Mucosa of gallbladder (tissue), 1 donor: ENCODE measurements at regions not wholly inside any gene's neighbourhood (a gene's known extent, or its start where the extent isn't known, plus 50 kb on each side); places are given as distances from the start of the nearest gene placed in this dataset.

Source experiments
- DNase-seq: peaks from one replicate; pipeline ENCODE4 v3.0.0-alpha.2; 2020; ENCODE audit warnings: low spot score
- donor health status: DM: no; HTN: no; CAD: no.

GRCh38 chr11:119907122-119907851 lies 178.3 kb upstream of the NECTIN1 start:
- DNase-seq = peak; percentile 72

- DNase-seq = no peak
Observed at GRCh38 chr11:119906376-119906775, 177.4 kb upstream of the NECTIN1 start.

GRCh38 chr11:119905162-119905561 lies 176.2 kb upstream of the NECTIN1 start:
- DNase-seq = no peak

GRCh38 chr11:119904531-119905035 lies 175.6 kb upstream of the NECTIN1 start:
- DNase-seq = peak; percentile 43

GRCh38 chr11:119903821-119904220 lies 174.8 kb upstream of the NECTIN1 start:
- DNase-seq = no peak

- DNase-seq = no peak
Observed at GRCh38 chr11:119903389-119903788, 174.4 kb upstream of the NECTIN1 start.

- no peak for DNase-seq
Observed at GRCh38 chr11:119902656-119903231, 173.7 kb upstream of the NECTIN1 start.

GRCh38 chr11:119901657-119902577 lies 172.9 kb upstream of the NECTIN1 start:
- no peak for DNase-seq

- no peak for DNase-seq
Observed at GRCh38 chr11:119899997-119900396, 171.0 kb upstream of the NECTIN1 start.

GRCh38 chr11:119897576-119897975 lies 168.6 kb upstream of the NECTIN1 start:
- DNase-seq = no peak

- DNase-seq = no peak
Observed at GRCh38 chr11:119897046-119897440, 168.0 kb upstream of the NECTIN1 start.

GRCh38 chr11:119896387-119897045 lies 167.5 kb upstream of the NECTIN1 start:
- no peak for DNase-seq

- DNase-seq = no peak
Observed at GRCh38 chr11:119895981-119896380, 167.0 kb upstream of the NECTIN1 start.

GRCh38 chr11:119894916-119895315 lies 165.9 kb upstream of the NECTIN1 start:
- no peak for DNase-seq

GRCh38 chr11:119892311-119892808 lies 163.4 kb upstream of the NECTIN1 start:
- no peak for DNase-seq

- DNase-seq = no peak
Observed at GRCh38 chr11:119891055-119891768, 162.2 kb upstream of the NECTIN1 start.

- DNase-seq = no peak
Observed at GRCh38 chr11:119890466-119890865, 161.5 kb upstream of the NECTIN1 start.

- DNase-seq = no peak
Observed at GRCh38 chr11:119889728-119890280, 160.8 kb upstream of the NECTIN1 start.

- no peak for DNase-seq
Observed at GRCh38 chr11:119889111-119889510, 160.1 kb upstream of the NECTIN1 start.

- no peak for DNase-seq
Observed at GRCh38 chr11:119888119-119888518, 159.1 kb upstream of the NECTIN1 start.
